ENCODE measurements at regions not wholly inside any gene's neighbourhood (a gene's known extent, or its start where the extent isn't known, plus 50 kb on each side); places are given as distances from the start of the nearest gene placed in this dataset.

- DNase-seq = no peak
- Mint-ChIP-seq H3K27ac (no peak overlapping the region), H3K4me1 (ENCODE audit: low read depth) (no peaks in the 10 kb centered on the region), H3K4me3 (no peak overlapping the region), H3K36me3 (ENCODE audit: low read depth) (no peaks in the 10 kb centered on the region), H3K27me3 (ENCODE audit: insufficient read depth) (no peaks in the 10 kb centered on the region), H3K9me3 (peaks cover 48% of the 10 kb centered on the region)
- TF ChIP-seq CTCF (IDR thresholded peaks at IDR 0.05) = no peak
These were observed 432.2 kb upstream of the GHITM start for GRCh38 chr10:83706952-83707582.

GRCh38 chr10:83713423-83713822 lies 425.9 kb upstream of the GHITM start:
- H3K36me3 Mint-ChIP-seq (ENCODE audit: low read depth) = no peaks in the 10 kb centered on the region
- H3K27me3 Mint-ChIP-seq (ENCODE audit: insufficient read depth) = no peaks in the 10 kb centered on the region
- peaks cover 24% of the 10 kb centered on the region for H3K9me3 Mint-ChIP-seq
- no peak overlapping the region for H3K4me3 Mint-ChIP-seq
- DNase-seq = no peak
- no peak overlapping the region for H3K27ac Mint-ChIP-seq
- no peaks in the 10 kb centered on the region for H3K4me1 Mint-ChIP-seq (ENCODE audit: low read depth)
- TF ChIP-seq CTCF (IDR thresholded peaks at IDR 0.05) = no peak

- Mint-ChIP-seq H3K4me3 (no peak overlapping the region), H3K27ac (no peak overlapping the region), H3K36me3 (ENCODE audit: low read depth) (peaks cover 8% of the 10 kb centered on the region; the same call in 1 of the 2 replicates), H3K4me1 (ENCODE audit: low read depth) (no peaks in the 10 kb centered on the region), H3K9me3 (peaks cover 33% of the 10 kb centered on the region), H3K27me3 (ENCODE audit: insufficient read depth) (no peaks in the 10 kb centered on the region)
- no peak for TF ChIP-seq CTCF (IDR thresholded peaks at IDR 0.05)
- DNase-seq = no peak
These were observed 416.2 kb upstream of the GHITM start for GRCh38 chr10:83723080-83723479.

- Mint-ChIP-seq H3K4me3 (no peak overlapping the region), H3K36me3 (ENCODE audit: low read depth) (peaks cover 8% of the 10 kb centered on the region; the same call in 1 of the 2 replicates), H3K4me1 (ENCODE audit: low read depth) (no peaks in the 10 kb centered on the region), H3K27ac (no peak overlapping the region), H3K9me3 (peaks cover 27% of the 10 kb centered on the region), H3K27me3 (ENCODE audit: insufficient read depth) (no peaks in the 10 kb centered on the region)
- no peak for TF ChIP-seq CTCF (IDR thresholded peaks at IDR 0.05)
- no peak for DNase-seq
These were observed 414.7 kb upstream of the GHITM start for GRCh38 chr10:83724471-83725241.

- H3K36me3 Mint-ChIP-seq (ENCODE audit: low read depth) = peaks cover 8% of the 10 kb centered on the region; the same call in 1 of the 2 replicates
- no peak for TF ChIP-seq CTCF (IDR thresholded peaks at IDR 0.05)
- no peak overlapping the region for H3K27ac Mint-ChIP-seq
- H3K27me3 Mint-ChIP-seq (ENCODE audit: insufficient read depth) = no peaks in the 10 kb centered on the region
- H3K9me3 Mint-ChIP-seq = peaks cover 26% of the 10 kb centered on the region
- no peak for DNase-seq
- H3K4me3 Mint-ChIP-seq = no peak overlapping the region
- H3K4me1 Mint-ChIP-seq (ENCODE audit: low read depth) = no peaks in the 10 kb centered on the region
These were observed 413.7 kb upstream of the GHITM start for GRCh38 chr10:83725567-83725966.
